ENCODE measurements at regions not wholly inside any gene's neighbourhood (a gene's known extent, or its start where the extent isn't known, plus 50 kb on each side); places are given as distances from the start of the nearest gene placed in this dataset.

- H3K27ac ChIP-seq (ENCODE audit: low read depth), result no peak overlapping the region
- no peak overlapping the region for H3K4me3 ChIP-seq
- H3K36me3 ChIP-seq (ENCODE audit: insufficient read depth), result no peaks in the 10 kb centered on the region
- Mint-ChIP-seq H3K27ac (no peak overlapping the region), H3K4me3 (no peak overlapping the region), H3K4me1 (peaks cover 4% of the 10 kb centered on the region; the same call in 2 of the 3 replicates), H3K27me3 (ENCODE audit: insufficient read depth, low read depth, poor library complexity) (peaks cover 2% of the 10 kb centered on the region), H3K36me3 (ENCODE audit: low read depth) (no peaks in the 10 kb centered on the region), H3K9me3 (no peaks in the 10 kb centered on the region)
- no peaks in the 10 kb centered on the region for H3F3A ChIP-seq (replicated peaks; ENCODE audit: low read depth)
- ATAC-seq, result no peak
- TF ChIP-seq CREB1 (CRISPR knock-in tag; IDR thresholded peaks at IDR 0.05; ENCODE audit: low read depth), result no peak
- TF ChIP-seq ETS1 (IDR thresholded peaks at IDR 0.05), result no peak
- no peak for TF ChIP-seq POLR2AphosphoS5 (IDR thresholded peaks at IDR 0.05; ENCODE audit: low read depth)
- TF ChIP-seq CTCF (conservative IDR thresholded peaks at IDR 0.05; ENCODE audit: low read depth in 2 of 2), result no peak
- TF ChIP-seq EZH2 (IDR thresholded peaks at IDR 0.05; ENCODE audit: low read depth, unreplicated experiment), result no peak
- no peak for TF ChIP-seq JUNB (IDR thresholded peaks at IDR 0.05; ENCODE audit: unreplicated experiment)
- TF ChIP-seq ZNF462 (CRISPR knock-in tag; IDR thresholded peaks at IDR 0.05), result no peak
- TF ChIP-seq ZNF114 (CRISPR knock-in tag; IDR thresholded peaks at IDR 0.05), result no peak
- no peak for TF ChIP-seq STAT1 (IDR thresholded peaks at IDR 0.05; ENCODE audit: unreplicated experiment)
- TF ChIP-seq NANOG (IDR thresholded peaks at IDR 0.05; ENCODE audit: borderline replicate concordance), result no peak
- no peak for TF ChIP-seq REST (IDR thresholded peaks at IDR 0.05; ENCODE audit: unreplicated experiment)
- TF ChIP-seq EZH2phosphoT487 (IDR thresholded peaks at IDR 0.05; ENCODE audit: unreplicated experiment), result no peak
- TF ChIP-seq ZNF331 (CRISPR knock-in tag; IDR thresholded peaks at IDR 0.05; ENCODE audit: low read depth), result no peak
- H3K9me2 ChIP-seq (ENCODE audit: insufficient read depth), result no peaks in the 10 kb centered on the region
- H4K20me1 ChIP-seq (replicated peaks; ENCODE audit: insufficient read depth), result no peaks in the 10 kb centered on the region
- no peak overlapping the region for H2AFZ ChIP-seq
- DNase-seq (ENCODE audit: low spot score), result no peak
- H3K4me1 ChIP-seq (ENCODE audit: insufficient read depth), result no peaks in the 10 kb centered on the region
- no peaks in the 10 kb centered on the region for H3K27me3 ChIP-seq (ENCODE audit: insufficient read depth)
- no peaks in the 10 kb centered on the region for H3K79me2 ChIP-seq (replicated peaks; ENCODE audit: insufficient read depth)
- no peak overlapping the region for H3K4me2 ChIP-seq
These were observed 91.0 kb upstream of the ALDH1B1 start for GRCh38 chr9:38301376-38302106.

Data from GM23338 (cell line).